DOHH2 (cell line): ENCODE measurements at regions not wholly inside any gene's neighbourhood (a gene's known extent, or its start where the extent isn't known, plus 50 kb on each side); places are given as distances from the start of the nearest gene placed in this dataset.

Experiments used
- H3F3A ChIP-seq: fragments of 200-600 bp; sonication (generic), shearing (Covaris generic); 2 replicates; pipeline ENCODE4 v1.6.0; 2016; ENCODE audit warnings: antibody characterized with exemption, mild to moderate bottlenecking; ENCODE audit not compliant: control insufficient read depth, insufficient read depth
- H3K27ac ChIP-seq: fragments of 200-600 bp; sonication (generic); 2 replicates; pipeline ENCODE4 v1.5.1; 2014; ENCODE audit warnings: low read depth, mild to moderate bottlenecking, low read length, moderate library complexity
- H3K27me3 ChIP-seq: fragments of 200-600 bp; sonication (generic); 2 replicates; pipeline ENCODE4 v1.6.1; 2014; ENCODE audit warnings: mild to moderate bottlenecking, low read length, mixed read lengths; ENCODE audit not compliant: control insufficient read depth
- H3K36me3 ChIP-seq: fragments of 200-600 bp; sonication (generic); 2 replicates; pipeline ENCODE4 v1.6.1; 2014; ENCODE audit warnings: mild to moderate bottlenecking, low read length, moderate library complexity, mixed read lengths; ENCODE audit not compliant: control insufficient read depth
- H3K4me1 ChIP-seq: fragments of 200-600 bp; sonication (generic); 2 replicates; pipeline ENCODE4 v1.6.1; 2014; ENCODE audit warnings: mild to moderate bottlenecking, low read length, mixed read lengths; ENCODE audit not compliant: control insufficient read depth
- H3K4me2 ChIP-seq: fragments of 200-600 bp; sonication (generic); 2 replicates; pipeline ENCODE4 v1.6.0; 2014; ENCODE audit warnings: mild to moderate bottlenecking, low read length, moderate library complexity
- H3K4me3 ChIP-seq: fragments of 200-600 bp; sonication (generic); 2 replicates; pipeline ENCODE4 v1.5.1; 2014; ENCODE audit warnings: mild to moderate bottlenecking, low read length, mixed read lengths
- H3K79me2 ChIP-seq: fragments of 200-600 bp; sonication (generic); 2 replicates; pipeline ENCODE4 v1.6.1; 2014; ENCODE audit warnings: mild to moderate bottlenecking, low read length, mixed read lengths; ENCODE audit not compliant: control insufficient read depth
- H3K9me2 ChIP-seq: fragments of 200-600 bp; sonication (generic); replicated peaks from 2 replicates; pipeline ENCODE4 v1.6.1; 2014; ENCODE audit warnings: mild to moderate bottlenecking, low read length, mixed read lengths; ENCODE audit not compliant: control insufficient read depth
- H3K9me3 ChIP-seq: fragments of 200-600 bp; sonication (generic); 2 replicates; pipeline ENCODE4 v1.6.1; 2014; ENCODE audit warnings: antibody characterized with exemption, low read length, mixed read lengths; ENCODE audit not compliant: control insufficient read depth, insufficient read depth
- H4K20me1 ChIP-seq: fragments of 200-600 bp; sonication (generic); 2 replicates; pipeline ENCODE4 v1.6.0; 2014; ENCODE audit warnings: low read depth, mild to moderate bottlenecking, antibody characterized with exemption, low read length, moderate library complexity; ENCODE audit not compliant: control insufficient read depth, insufficient read depth
- CTCF ChIP-seq: fragments of 200-600 bp; sonication (generic); IDR thresholded peaks from one replicate; pipeline ENCODE4 v1.5.1; 2014; ENCODE audit warnings: antibody characterized with exemption, mild to moderate bottlenecking, low read depth, low read length; ENCODE audit not compliant: poor library complexity, severe bottlenecking
- EZH2phosphoT487 ChIP-seq: fragments of 200-600 bp; sonication (generic); IDR thresholded peaks from 2 replicates; pipeline ENCODE4 v1.6.1; 2017; ENCODE audit warnings: borderline replicate concordance, mild to moderate bottlenecking, antibody characterized with exemption, low read length, moderate library complexity, mixed read lengths

- H3K9me3 ChIP-seq, result no peaks in the 10 kb centered on the region
- H3K36me3 ChIP-seq, result no peaks in the 10 kb centered on the region
- H3K27ac ChIP-seq, result no peak overlapping the region
- H4K20me1 ChIP-seq, result no peaks in the 10 kb centered on the region
- no peaks in the 10 kb centered on the region for H3F3A ChIP-seq
- H3K4me3 ChIP-seq, result no peak overlapping the region
- H3K4me1 ChIP-seq, result no peaks in the 10 kb centered on the region
- H3K9me2 ChIP-seq, result no peaks in the 10 kb centered on the region
- TF ChIP-seq CTCF (no peak), EZH2phosphoT487 (no peak)
- H3K79me2 ChIP-seq, result no peaks in the 10 kb centered on the region
- no peak overlapping the region for H3K4me2 ChIP-seq
- no peaks in the 10 kb centered on the region for H3K27me3 ChIP-seq
Measured at GRCh38 chr5:105134328-105134727, 1571.7 kb upstream of the NUDT12 start.

GRCh38 chr5:105133087-105133486, 1570.5 kb upstream of the NUDT12 start:
- no peaks in the 10 kb centered on the region for H3F3A ChIP-seq
- H3K4me1 ChIP-seq, result no peaks in the 10 kb centered on the region
- no peaks in the 10 kb centered on the region for H3K79me2 ChIP-seq
- H3K36me3 ChIP-seq, result no peaks in the 10 kb centered on the region
- H4K20me1 ChIP-seq, result no peaks in the 10 kb centered on the region
- H3K9me2 ChIP-seq, result no peaks in the 10 kb centered on the region
- H3K27me3 ChIP-seq, result no peaks in the 10 kb centered on the region
- H3K4me2 ChIP-seq, result no peak overlapping the region
- H3K4me3 ChIP-seq, result no peak overlapping the region
- TF ChIP-seq CTCF (no peak), EZH2phosphoT487 (no peak)
- no peaks in the 10 kb centered on the region for H3K9me3 ChIP-seq
- no peak overlapping the region for H3K27ac ChIP-seq

GRCh38 chr5:105132581-105132980, 1570.0 kb upstream of the NUDT12 start:
- no peaks in the 10 kb centered on the region for H3K27me3 ChIP-seq
- no peaks in the 10 kb centered on the region for H3K36me3 ChIP-seq
- H3K4me3 ChIP-seq, result no peak overlapping the region
- no peak overlapping the region for H3K27ac ChIP-seq
- H3K79me2 ChIP-seq, result no peaks in the 10 kb centered on the region
- H3K4me2 ChIP-seq, result no peak overlapping the region
- H3F3A ChIP-seq, result no peaks in the 10 kb centered on the region
- H3K4me1 ChIP-seq, result no peaks in the 10 kb centered on the region
- no peaks in the 10 kb centered on the region for H4K20me1 ChIP-seq
- TF ChIP-seq EZH2phosphoT487, result no peak
- H3K9me2 ChIP-seq, result no peaks in the 10 kb centered on the region
- H3K9me3 ChIP-seq, result no peaks in the 10 kb centered on the region

- Histone ChIP-seq H3K27ac (no peak overlapping the region), H4K20me1 (no peaks in the 10 kb centered on the region), H3K79me2 (no peaks in the 10 kb centered on the region), H3K9me3 (no peaks in the 10 kb centered on the region), H3K36me3 (no peaks in the 10 kb centered on the region), H3K4me1 (no peaks in the 10 kb centered on the region), H3K9me2 (no peaks in the 10 kb centered on the region), H3K27me3 (no peaks in the 10 kb centered on the region), H3K4me2 (no peak overlapping the region), H3F3A (no peaks in the 10 kb centered on the region), H3K4me3 (no peak overlapping the region)
- TF ChIP-seq CTCF (no peak), EZH2phosphoT487 (no peak)
Measured at GRCh38 chr5:105131045-105131444, 1568.5 kb upstream of the NUDT12 start.
